ENCODE measurements at regions not wholly inside any gene's neighbourhood (a gene's known extent, or its start where the extent isn't known, plus 50 kb on each side); places are given as distances from the start of the nearest gene placed in this dataset.
"Not testable (repeated sequence)": the region's sequence is repeated elsewhere in the genome, so short reads cannot be mapped to it uniquely, and the experiment has no call there.

GRCh38 chr3:132987396-132987795 is 50.8 kb upstream of the TMEM108 start:
- DNase-seq (ENCODE audit: low read depth), result no peak
- H3K4me3 ChIP-seq (replicated peaks; ENCODE audit: low read depth, low read length), result no peak overlapping the region
- no peak for TF ChIP-seq CTCF (IDR thresholded peaks at IDR 0.05; ENCODE audit: low read length, missing control alignments)

GRCh38 chr3:132984181-132984580 is 54.0 kb upstream of the TMEM108 start:
- DNase-seq (ENCODE audit: low read depth), result no peak
- TF ChIP-seq CTCF (IDR thresholded peaks at IDR 0.05; ENCODE audit: low read length, missing control alignments), result no peak
- H3K4me3 ChIP-seq (replicated peaks; ENCODE audit: low read depth, low read length), result no peak overlapping the region

GRCh38 chr3:132983143-132983770 is 54.9 kb upstream of the TMEM108 start:
- no peak for DNase-seq (ENCODE audit: low read depth)
- TF ChIP-seq CTCF (IDR thresholded peaks at IDR 0.05; ENCODE audit: low read length, missing control alignments), result no peak
- no peak overlapping the region for H3K4me3 ChIP-seq (replicated peaks; ENCODE audit: low read depth, low read length)

GRCh38 chr3:132981719-132982118 is 56.5 kb upstream of the TMEM108 start:
- H3K4me3 ChIP-seq (replicated peaks; ENCODE audit: low read depth, low read length), result no peak overlapping the region
- DNase-seq (ENCODE audit: low read depth), result no peak
- no peak for TF ChIP-seq CTCF (IDR thresholded peaks at IDR 0.05; ENCODE audit: low read length, missing control alignments)

- DNase-seq (ENCODE audit: low read depth), result no peak
- TF ChIP-seq CTCF (IDR thresholded peaks at IDR 0.05; ENCODE audit: low read length, missing control alignments), result no peak
These were observed 58.1 kb upstream of the TMEM108 start for GRCh38 chr3:132980102-132980501.

GRCh38 chr3:132979606-132980005 is 58.6 kb upstream of the TMEM108 start:
- no peak for TF ChIP-seq CTCF (IDR thresholded peaks at IDR 0.05; ENCODE audit: low read length, missing control alignments)
- no peak overlapping the region for H3K4me3 ChIP-seq (replicated peaks; ENCODE audit: low read depth, low read length)
- no peak for DNase-seq (ENCODE audit: low read depth)

More at GRCh38 chr3:132980102-132980501, 58.1 kb upstream of the TMEM108 start:
- H3K4me3 ChIP-seq (replicated peaks; ENCODE audit: low read depth, low read length), result no peak overlapping the region

- DNase-seq (ENCODE audit: low read depth), result not testable (repeated sequence)
These were observed 59.2 kb upstream of the TMEM108 start for GRCh38 chr3:132978946-132979345.

More at GRCh38 chr3:132978946-132979345, 59.2 kb upstream of the TMEM108 start:
- not testable (repeated sequence) for H3K4me3 ChIP-seq (replicated peaks; ENCODE audit: low read depth, low read length)
